Astrocyte of the spinal cord (primary cell): ENCODE measurements at regions not wholly inside any gene's neighbourhood (a gene's known extent, or its start where the extent isn't known, plus 50 kb on each side); places are given as distances from the start of the nearest gene placed in this dataset.
A peak's percentile ranks its signal among the peaks of the same experiment; 100 is the strongest.

Experiments
- DNase-seq: peaks from one replicate; pipeline ENCODE4 v3.0.0; 2011; ENCODE audit warnings: low read depth, low spot score
- H3K4me3 ChIP-seq: 2 replicates; pipeline ENCODE4 v1.5.1; 2011; ENCODE audit warnings: low read depth, mild to moderate bottlenecking, low read length, moderate library complexity
- CTCF ChIP-seq: IDR thresholded peaks from 2 replicates; pipeline ENCODE4 v1.5.1; 2012; ENCODE audit warnings: low read depth, mild to moderate bottlenecking, low read length, inconsistent platforms
- in situ Hi-C: cut with HindIII; loops from 2 replicates; pipeline ENCODE4 v1.10.0; 2017; ENCODE audit warnings: low sequenced_read_pairs

GRCh38 chr7:35537067-35538023 is 157.6 kb downstream of the HERPUD2 start:
- in situ Hi-C loops = no loop called here
- peak overlapping the region; percentile 38 for H3K4me3 ChIP-seq
- DNase-seq = peak; percentile 64
- TF ChIP-seq CTCF = peak; percentile 94

GRCh38 chr7:35536396-35536826 is 158.5 kb downstream of the HERPUD2 start:
- in situ Hi-C loops = no loop called here
- H3K4me3 ChIP-seq = no peak overlapping the region
- DNase-seq = no peak
- TF ChIP-seq CTCF = no peak

- TF ChIP-seq CTCF = no peak
- in situ Hi-C loops = no loop called here
- DNase-seq = no peak
- H3K4me3 ChIP-seq = no peak overlapping the region
Observed at GRCh38 chr7:35533902-35534301, 161.0 kb downstream of the HERPUD2 start.

GRCh38 chr7:35530124-35531109 is 164.5 kb downstream of the HERPUD2 start:
- TF ChIP-seq CTCF = no peak
- in situ Hi-C loops = no loop called here
- no peak overlapping the region for H3K4me3 ChIP-seq

GRCh38 chr7:35529713-35530112 is 165.2 kb downstream of the HERPUD2 start:
- DNase-seq = no peak
- no peak overlapping the region for H3K4me3 ChIP-seq
- no peak for TF ChIP-seq CTCF
- in situ Hi-C loops = no loop called here

More at GRCh38 chr7:35530124-35531109, 164.5 kb downstream of the HERPUD2 start:
- DNase-seq = no peak

GRCh38 chr7:35528381-35528977 is 166.5 kb downstream of the HERPUD2 start:
- TF ChIP-seq CTCF = no peak
- H3K4me3 ChIP-seq = no peak overlapping the region
- in situ Hi-C loops = no loop called here
- DNase-seq = no peak
